ENCODE measurements at regions not wholly inside any gene's neighbourhood (a gene's known extent, or its start where the extent isn't known, plus 50 kb on each side); places are given as distances from the start of the nearest gene placed in this dataset.

GRCh38 chr20:50315586-50316551 is 125.2 kb downstream of the CEBPB start:
- Histone ChIP-seq H3K36me3 (no peaks in the 10 kb centered on the region), H3K27me3 (ENCODE audit: insufficient read depth, low read depth, severe bottlenecking) (no peaks in the 10 kb centered on the region), H3K27ac (no peak overlapping the region), H3K9me3 (ENCODE audit: severe bottlenecking) (no peaks in the 10 kb centered on the region), H3K4me3 (ENCODE audit: low read depth, low read length) (no peak overlapping the region)
- no peak for TF ChIP-seq CTCF (IDR thresholded peaks at IDR 0.05; ENCODE audit: low read depth, low read length)
- DNase-seq: no peak

GRCh38 chr20:50317116-50317515 is 126.5 kb downstream of the CEBPB start:
- Histone ChIP-seq H3K27me3 (ENCODE audit: insufficient read depth, low read depth, severe bottlenecking) (no peaks in the 10 kb centered on the region), H3K9me3 (ENCODE audit: severe bottlenecking) (no peaks in the 10 kb centered on the region), H3K36me3 (no peaks in the 10 kb centered on the region), H3K4me3 (ENCODE audit: low read depth, low read length) (no peak overlapping the region), H3K27ac (no peak overlapping the region)
- DNase-seq: no peak
- TF ChIP-seq CTCF (IDR thresholded peaks at IDR 0.05; ENCODE audit: low read depth, low read length): no peak

- H3K27me3 ChIP-seq (ENCODE audit: insufficient read depth, low read depth, severe bottlenecking): no peaks in the 10 kb centered on the region
Measured at GRCh38 chr20:50317609-50318008, 127.0 kb downstream of the CEBPB start.

GRCh38 chr20:50318710-50319109 is 128.1 kb downstream of the CEBPB start:
- H3K36me3 ChIP-seq: no peaks in the 10 kb centered on the region
- DNase-seq: no peak
- TF ChIP-seq CTCF (IDR thresholded peaks at IDR 0.05; ENCODE audit: low read depth, low read length): no peak
- no peak overlapping the region for H3K27ac ChIP-seq
- no peak overlapping the region for H3K4me3 ChIP-seq (ENCODE audit: low read depth, low read length)
- H3K27me3 ChIP-seq (ENCODE audit: insufficient read depth, low read depth, severe bottlenecking): no peaks in the 10 kb centered on the region
- H3K9me3 ChIP-seq (ENCODE audit: severe bottlenecking): no peaks in the 10 kb centered on the region

More at GRCh38 chr20:50317609-50318008, 127.0 kb downstream of the CEBPB start:
- DNase-seq: no peak
- Histone ChIP-seq H3K9me3 (ENCODE audit: severe bottlenecking) (no peaks in the 10 kb centered on the region), H3K36me3 (no peaks in the 10 kb centered on the region), H3K4me3 (ENCODE audit: low read depth, low read length) (no peak overlapping the region), H3K27ac (no peak overlapping the region)
- TF ChIP-seq CTCF (IDR thresholded peaks at IDR 0.05; ENCODE audit: low read depth, low read length): no peak

GRCh38 chr20:50320005-50320900 is 129.6 kb downstream of the CEBPB start:
- H3K4me3 ChIP-seq (ENCODE audit: low read depth, low read length): no peak overlapping the region
- H3K27me3 ChIP-seq (ENCODE audit: insufficient read depth, low read depth, severe bottlenecking): no peaks in the 10 kb centered on the region
- H3K9me3 ChIP-seq (ENCODE audit: severe bottlenecking): no peaks in the 10 kb centered on the region
- H3K36me3 ChIP-seq: no peaks in the 10 kb centered on the region
- no peak for DNase-seq
- no peak for TF ChIP-seq CTCF (IDR thresholded peaks at IDR 0.05; ENCODE audit: low read depth, low read length)
- H3K27ac ChIP-seq: no peak overlapping the region
